ENCODE measurements at regions not wholly inside any gene's neighbourhood (a gene's known extent, or its start where the extent isn't known, plus 50 kb on each side); places are given as distances from the start of the nearest gene placed in this dataset.

- no peak for TF ChIP-seq CTCF (IDR thresholded peaks at IDR 0.05; ENCODE audit: low read depth, low read length)
- DNase-seq (ENCODE audit: extremely low read depth, low read depth) = no peak
Measured at GRCh38 chr6:142679907-142680700, 264.9 kb downstream of the HIVEP2 start.

GRCh38 chr6:142681099-142681498 lies 263.9 kb downstream of the HIVEP2 start:
- DNase-seq (ENCODE audit: extremely low read depth, low read depth) = no peak
- no peak for TF ChIP-seq CTCF (IDR thresholded peaks at IDR 0.05; ENCODE audit: low read depth, low read length)

GRCh38 chr6:142682985-142683384 lies 262.0 kb downstream of the HIVEP2 start:
- no peak for TF ChIP-seq CTCF (IDR thresholded peaks at IDR 0.05; ENCODE audit: low read depth, low read length)

GRCh38 chr6:142683714-142684141 lies 261.2 kb downstream of the HIVEP2 start:
- TF ChIP-seq CTCF (IDR thresholded peaks at IDR 0.05; ENCODE audit: low read depth, low read length) = no peak
- no peak for DNase-seq (ENCODE audit: extremely low read depth, low read depth)

More at GRCh38 chr6:142682985-142683384, 262.0 kb downstream of the HIVEP2 start:
- no peak for DNase-seq (ENCODE audit: extremely low read depth, low read depth)

GRCh38 chr6:142684371-142684770 lies 260.6 kb downstream of the HIVEP2 start:
- DNase-seq (ENCODE audit: extremely low read depth, low read depth) = no peak
- no peak for TF ChIP-seq CTCF (IDR thresholded peaks at IDR 0.05; ENCODE audit: low read depth, low read length)

GRCh38 chr6:142685852-142686506 lies 259.0 kb downstream of the HIVEP2 start:
- no peak for TF ChIP-seq CTCF (IDR thresholded peaks at IDR 0.05; ENCODE audit: low read depth, low read length)
- DNase-seq (ENCODE audit: extremely low read depth, low read depth) = no peak

GRCh38 chr6:142686507-142686887 lies 258.5 kb downstream of the HIVEP2 start:
- no peak for TF ChIP-seq CTCF (IDR thresholded peaks at IDR 0.05; ENCODE audit: low read depth, low read length)

More at GRCh38 chr6:142686507-142686887, 258.5 kb downstream of the HIVEP2 start:
- no peak for DNase-seq (ENCODE audit: extremely low read depth, low read depth)

Measured in AG09319 (cell line).